ENCODE measurements at regions not wholly inside any gene's neighbourhood (a gene's known extent, or its start where the extent isn't known, plus 50 kb on each side); places are given as distances from the start of the nearest gene placed in this dataset.

GRCh38 chr4:89615051-89615450, 221.9 kb downstream of the SNCA start:
- H3K4me1 Mint-ChIP-seq (ENCODE audit: low read depth, unreplicated experiment), result peaks cover 9% of the 10 kb centered on the region
- no TSS peak for BruUV-seq (replicated peaks)
- H3K27ac Mint-ChIP-seq (ENCODE audit: unreplicated experiment), result no peak overlapping the region
- no peaks in the 10 kb centered on the region for H3K9me3 Mint-ChIP-seq (ENCODE audit: low read depth, unreplicated experiment)
- no peaks in the 10 kb centered on the region for H3K36me3 Mint-ChIP-seq (ENCODE audit: insufficient read depth, unreplicated experiment)
- CTCF ChIA-PET, result no interaction called here
- H3K4me3 Mint-ChIP-seq (ENCODE audit: low read depth, unreplicated experiment), result no peak overlapping the region
- DNase-seq, result no peak
- no peaks in the 10 kb centered on the region for H3K27me3 Mint-ChIP-seq (ENCODE audit: unreplicated experiment)
- TF ChIP-seq CTCF (IDR thresholded peaks at IDR 0.05; ENCODE audit: unreplicated experiment), result no peak
- intact Hi-C loops (cut with micrococcal nuclease; ENCODE audit: unreplicated experiment), result no loop called here

- Mint-ChIP-seq H3K9me3 (ENCODE audit: low read depth, unreplicated experiment) (no peaks in the 10 kb centered on the region), H3K36me3 (ENCODE audit: insufficient read depth, unreplicated experiment) (no peaks in the 10 kb centered on the region), H3K4me3 (ENCODE audit: low read depth, unreplicated experiment) (no peak overlapping the region), H3K27me3 (ENCODE audit: unreplicated experiment) (no peaks in the 10 kb centered on the region), H3K4me1 (ENCODE audit: low read depth, unreplicated experiment) (peaks cover 9% of the 10 kb centered on the region), H3K27ac (ENCODE audit: unreplicated experiment) (no peak overlapping the region)
- no peak for DNase-seq
- TF ChIP-seq CTCF (IDR thresholded peaks at IDR 0.05; ENCODE audit: unreplicated experiment), result no peak
- CTCF ChIA-PET, result no interaction called here
- no TSS peak for BruUV-seq (replicated peaks)
- intact Hi-C loops (cut with micrococcal nuclease; ENCODE audit: unreplicated experiment), result no loop called here
Observed at GRCh38 chr4:89614155-89614554, 222.8 kb downstream of the SNCA start.

- DNase-seq, result no peak
- no peak overlapping the region for H3K27ac Mint-ChIP-seq (ENCODE audit: unreplicated experiment)
- no peak for TF ChIP-seq CTCF (IDR thresholded peaks at IDR 0.05; ENCODE audit: unreplicated experiment)
- CTCF ChIA-PET, result no interaction called here
- intact Hi-C loops (cut with micrococcal nuclease; ENCODE audit: unreplicated experiment), result no loop called here
- no peaks in the 10 kb centered on the region for H3K4me1 Mint-ChIP-seq (ENCODE audit: low read depth, unreplicated experiment)
- no peak overlapping the region for H3K4me3 Mint-ChIP-seq (ENCODE audit: low read depth, unreplicated experiment)
- no TSS peak for BruUV-seq (replicated peaks)
- no peaks in the 10 kb centered on the region for H3K36me3 Mint-ChIP-seq (ENCODE audit: insufficient read depth, unreplicated experiment)
- no peaks in the 10 kb centered on the region for H3K27me3 Mint-ChIP-seq (ENCODE audit: unreplicated experiment)
- no peaks in the 10 kb centered on the region for H3K9me3 Mint-ChIP-seq (ENCODE audit: low read depth, unreplicated experiment)
Observed at GRCh38 chr4:89610236-89610635, 226.7 kb downstream of the SNCA start.

- no peak for DNase-seq
- no TSS peak for BruUV-seq (replicated peaks)
- Mint-ChIP-seq H3K27me3 (ENCODE audit: unreplicated experiment) (no peaks in the 10 kb centered on the region), H3K27ac (ENCODE audit: unreplicated experiment) (no peak overlapping the region), H3K4me3 (ENCODE audit: low read depth, unreplicated experiment) (no peak overlapping the region), H3K36me3 (ENCODE audit: insufficient read depth, unreplicated experiment) (no peaks in the 10 kb centered on the region), H3K9me3 (ENCODE audit: low read depth, unreplicated experiment) (no peaks in the 10 kb centered on the region), H3K4me1 (ENCODE audit: low read depth, unreplicated experiment) (no peaks in the 10 kb centered on the region)
- TF ChIP-seq CTCF (IDR thresholded peaks at IDR 0.05; ENCODE audit: unreplicated experiment), result no peak
- CTCF ChIA-PET, result no interaction called here
- intact Hi-C loops (cut with micrococcal nuclease; ENCODE audit: unreplicated experiment), result no loop called here
Observed at GRCh38 chr4:89609756-89610155, 227.2 kb downstream of the SNCA start.

- intact Hi-C loops (cut with micrococcal nuclease; ENCODE audit: unreplicated experiment), result no loop called here
- H3K9me3 Mint-ChIP-seq (ENCODE audit: low read depth, unreplicated experiment), result no peaks in the 10 kb centered on the region
- CTCF ChIA-PET, result interaction anchor here (0.6 kb wide), 1 partner anchor 9 kb away, joined by 4 read pairs; no protein-coding TSS in a partner anchor
- H3K27me3 Mint-ChIP-seq (ENCODE audit: unreplicated experiment), result no peaks in the 10 kb centered on the region
- BruUV-seq (replicated peaks), result no TSS peak
- no peak overlapping the region for H3K4me3 Mint-ChIP-seq (ENCODE audit: low read depth, unreplicated experiment)
- H3K27ac Mint-ChIP-seq (ENCODE audit: unreplicated experiment), result no peak overlapping the region
- H3K36me3 Mint-ChIP-seq (ENCODE audit: insufficient read depth, unreplicated experiment), result no peaks in the 10 kb centered on the region
- no peaks in the 10 kb centered on the region for H3K4me1 Mint-ChIP-seq (ENCODE audit: low read depth, unreplicated experiment)
- DNase-seq, result no peak
- TF ChIP-seq CTCF (IDR thresholded peaks at IDR 0.05; ENCODE audit: unreplicated experiment), result no peak
Observed at GRCh38 chr4:89604951-89605350, 232.0 kb downstream of the SNCA start.

Measured in Calu3 (cell line).